CD4-positive, alpha-beta T cell treated with Interleukin-10 for 1 hour (primary cell): ENCODE measurements at regions not wholly inside any gene's neighbourhood (a gene's known extent, or its start where the extent isn't known, plus 50 kb on each side); places are given as distances from the start of the nearest gene placed in this dataset.
"Not testable (repeated sequence)": the region's sequence is repeated elsewhere in the genome, so short reads cannot be mapped to it uniquely, and the experiment has no call there.

Experiments used
- DNase-seq: peaks from one replicate; pipeline ENCODE4 v3.0.0-alpha.2; 2020

- DNase-seq, result no peak
Measured at GRCh38 chr6:1197309-1197708, 114.6 kb upstream of the FOXQ1 start.

- DNase-seq, result no peak
Measured at GRCh38 chr6:1191141-1191630, 120.7 kb upstream of the FOXQ1 start.

GRCh38 chr6:1190366-1190765 lies 121.5 kb upstream of the FOXQ1 start:
- DNase-seq, result no peak

- no peak for DNase-seq
Measured at GRCh38 chr6:1188199-1188598, 123.7 kb upstream of the FOXQ1 start.

- no peak for DNase-seq
Measured at GRCh38 chr6:1187293-1188131, 124.4 kb upstream of the FOXQ1 start.

- no peak for DNase-seq
Measured at GRCh38 chr6:1184318-1184717, 127.6 kb upstream of the FOXQ1 start.

GRCh38 chr6:1182722-1183521 lies 129.0 kb upstream of the FOXQ1 start:
- no peak for DNase-seq

GRCh38 chr6:1181939-1182605 lies 129.8 kb upstream of the FOXQ1 start:
- no peak for DNase-seq

- DNase-seq, result no peak
Measured at GRCh38 chr6:1179571-1180459, 132.1 kb upstream of the FOXQ1 start.

GRCh38 chr6:1178590-1178989 lies 133.3 kb upstream of the FOXQ1 start:
- no peak for DNase-seq

- DNase-seq, result no peak
Measured at GRCh38 chr6:1176567-1176966, 135.3 kb upstream of the FOXQ1 start.

- no peak for DNase-seq
Measured at GRCh38 chr6:1175877-1176276, 136.0 kb upstream of the FOXQ1 start.

- no peak for DNase-seq
Measured at GRCh38 chr6:1170794-1171193, 141.1 kb upstream of the FOXQ1 start.

GRCh38 chr6:1164600-1164999 lies 147.3 kb upstream of the FOXQ1 start:
- DNase-seq, result no peak

- no peak for DNase-seq
Measured at GRCh38 chr6:1163501-1163900, 148.4 kb upstream of the FOXQ1 start.

- no peak for DNase-seq
Measured at GRCh38 chr6:1162367-1163275, 149.3 kb upstream of the FOXQ1 start.

GRCh38 chr6:1156411-1156810 lies 155.5 kb upstream of the FOXQ1 start:
- DNase-seq, result not testable (repeated sequence)

GRCh38 chr6:1153696-1154245 lies 158.1 kb upstream of the FOXQ1 start:
- DNase-seq, result no peak

GRCh38 chr6:1146500-1146899 lies 165.4 kb upstream of the FOXQ1 start:
- no peak for DNase-seq

GRCh38 chr6:1145768-1146218 lies 166.1 kb upstream of the FOXQ1 start:
- no peak for DNase-seq
